ENCODE measurements at regions not wholly inside any gene's neighbourhood (a gene's known extent, or its start where the extent isn't known, plus 50 kb on each side); places are given as distances from the start of the nearest gene placed in this dataset.
"Not testable (repeated sequence)": the region's sequence is repeated elsewhere in the genome, so short reads cannot be mapped to it uniquely, and the experiment has no call there.

- ChIA-PET POLR2A (no interaction called here), CTCF (interaction anchor here (0.8 kb wide), 1 partner anchor 14 kb away, joined by 3 read pairs; no protein-coding TSS in a partner anchor)
- no peak for TF ChIP-seq CTCF (IDR thresholded peaks at IDR 0.05; ENCODE audit: control extremely low read depth, extremely low read depth, low read depth, missing control alignments)
- no peak for DNase-seq (ENCODE audit: extremely low spot score)
Observed at GRCh38 chr10:76628801-76629200, 1008.8 kb downstream of the KCNMA1 start.

- POLR2A ChIA-PET, result no interaction called here
- CTCF ChIA-PET, result interaction anchor here (1.0 to 1.8 kb wide), 2 partner anchors 10 to 25 kb away, joined by 4 to 7 read pairs; no protein-coding TSS in a partner anchor
- no peak for TF ChIP-seq CTCF (IDR thresholded peaks at IDR 0.05; ENCODE audit: control extremely low read depth, extremely low read depth, low read depth, missing control alignments)
- no peak for DNase-seq (ENCODE audit: extremely low spot score)
Observed at GRCh38 chr10:76626386-76626785, 1011.2 kb downstream of the KCNMA1 start.

GRCh38 chr10:76624470-76624869, 1013.1 kb downstream of the KCNMA1 start:
- POLR2A ChIA-PET, result no interaction called here
- CTCF ChIA-PET, result interaction anchor here (1.1 to 1.7 kb wide), 2 partner anchors 11 to 15 kb away, joined by 3 to 4 read pairs; no protein-coding TSS in a partner anchor
- no peak for TF ChIP-seq CTCF (IDR thresholded peaks at IDR 0.05; ENCODE audit: control extremely low read depth, extremely low read depth, low read depth, missing control alignments)
- peak; percentile 55 for DNase-seq (ENCODE audit: extremely low spot score)

GRCh38 chr10:76621886-76622620, 1015.6 kb downstream of the KCNMA1 start:
- ChIA-PET POLR2A (no interaction called here), CTCF (no interaction called here)
- no peak for TF ChIP-seq CTCF (IDR thresholded peaks at IDR 0.05; ENCODE audit: control extremely low read depth, extremely low read depth, low read depth, missing control alignments)
- DNase-seq (ENCODE audit: extremely low spot score), result no peak

GRCh38 chr10:76618641-76619040, 1019.0 kb downstream of the KCNMA1 start:
- ChIA-PET POLR2A (no interaction called here), CTCF (no interaction called here)
- TF ChIP-seq CTCF (IDR thresholded peaks at IDR 0.05; ENCODE audit: control extremely low read depth, extremely low read depth, low read depth, missing control alignments), result no peak
- DNase-seq (ENCODE audit: extremely low spot score), result no peak

- CTCF ChIA-PET, result no interaction called here
- TF ChIP-seq CTCF (IDR thresholded peaks at IDR 0.05; ENCODE audit: control extremely low read depth, extremely low read depth, low read depth, missing control alignments), result no peak
- POLR2A ChIA-PET, result no interaction called here
- no peak for DNase-seq (ENCODE audit: extremely low spot score)
Observed at GRCh38 chr10:76618171-76618570, 1019.4 kb downstream of the KCNMA1 start.

- CTCF ChIA-PET; DNase-seq (ENCODE audit: extremely low spot score); POLR2A ChIA-PET: not testable (repeated sequence)
Observed at GRCh38 chr10:76616666-76617065, 1020.9 kb downstream of the KCNMA1 start.
